IMR-90 (cell line): ENCODE measurements at regions not wholly inside any gene's neighbourhood (a gene's known extent, or its start where the extent isn't known, plus 50 kb on each side); places are given as distances from the start of the nearest gene placed in this dataset.
"Not testable (repeated sequence)": the region's sequence is repeated elsewhere in the genome, so short reads cannot be mapped to it uniquely, and the experiment has no call there.

Source experiments
- ATAC-seq: fragments of 200-7000 bp; cut with Tn5 transposase; 2 replicates; pipeline ENCODE4 v1.9.1; 2020; ENCODE audit warnings: low read depth, mild to moderate bottlenecking, moderate library complexity
- BruUV-seq: library from RNA; stranded (reverse); fragments of 400-500 nt; replicated peaks from 2 replicates; lab custom pipeline; 2021; lab: Mats Ljungman, UMichigan
- CTCF ChIA-PET: fragments of 300-600 bp; formaldehyde crosslinking; extraction: SDS; loops from one replicate; lab custom pipeline; 2021; ENCODE audit warnings: antibody characterized with exemption; lab: Yijun Ruan, JAX
- POLR2A ChIA-PET: fragments of 300-600 bp; sonication (Branson Sonifier 250); formaldehyde crosslinking; loops from one replicate; lab custom pipeline; 2022; ENCODE audit warnings: antibody characterized with exemption; ENCODE audit not compliant: unreplicated experiment; lab: Charles Lee
- DNase-seq: peaks from one replicate; pipeline ENCODE4 v3.0.0; 2013
- H2AFZ ChIP-seq: replicated peaks from 2 replicates; pipeline ENCODE3; 2013; ENCODE audit warnings: low read length, mild to moderate bottlenecking; ENCODE audit not compliant: poor library complexity
- H2AK5ac ChIP-seq: 2 replicates; pipeline ENCODE4 v1.6.1; 2013; ENCODE audit warnings: low read depth, low read length, inconsistent platforms
- H2AK9ac ChIP-seq: replicated peaks from 2 replicates; pipeline ENCODE3; 2013; ENCODE audit warnings: mild to moderate bottlenecking, low read depth, low read length, moderate library complexity; ENCODE audit not compliant: poor library complexity
- H2BK120ac ChIP-seq: 2 replicates; pipeline ENCODE4 v1.6.1; 2013; ENCODE audit warnings: low read depth, low read length, inconsistent platforms
- H2BK15ac ChIP-seq: 3 replicates; pipeline ENCODE4 v1.6.1; 2013; ENCODE audit warnings: low read depth, low read length, inconsistent platforms
- H2BK20ac ChIP-seq: 2 replicates; pipeline ENCODE4 v1.6.1; 2013; ENCODE audit warnings: low read depth, mild to moderate bottlenecking, inconsistent platforms, low read length, moderate library complexity
- H2BK5ac ChIP-seq: 2 replicates; pipeline ENCODE4 v1.6.1; 2013; ENCODE audit warnings: mild to moderate bottlenecking, low read depth, low read length, inconsistent platforms; ENCODE audit not compliant: poor library complexity, severe bottlenecking
- H3K14ac ChIP-seq: replicated peaks from 2 replicates; pipeline ENCODE4 v1.6.1; 2013; ENCODE audit warnings: low read depth, low read length, inconsistent platforms
- H3K18ac ChIP-seq: 2 replicates; pipeline ENCODE4 v1.6.1; 2013; ENCODE audit warnings: low read depth, low read length, control low read depth
- H3K23ac ChIP-seq: 2 replicates; pipeline ENCODE4 v1.6.1; 2013; ENCODE audit warnings: low read depth, low read length, inconsistent platforms
- H3K27ac ChIP-seq: 2 replicates; pipeline ENCODE4 v1.5.1; 2013; ENCODE audit warnings: mild to moderate bottlenecking, control low read depth, low read length; ENCODE audit not compliant: insufficient read depth
- H3K27me3 ChIP-seq: 2 replicates; pipeline ENCODE4 v1.6.1; 2013; ENCODE audit warnings: low read length; ENCODE audit not compliant: control insufficient read depth, insufficient read depth
- H3K36me3 ChIP-seq: 2 replicates; pipeline ENCODE4 v1.6.1; 2013; ENCODE audit warnings: low read length, mixed read lengths; ENCODE audit not compliant: control insufficient read depth, insufficient read depth
- H3K4ac ChIP-seq: 2 replicates; pipeline ENCODE4 v1.6.1; 2013; ENCODE audit warnings: low read depth, low read length, inconsistent platforms
- H3K4me1 ChIP-seq: 2 replicates; pipeline ENCODE4 v1.6.1; 2013; ENCODE audit warnings: low read length, mixed read lengths; ENCODE audit not compliant: control insufficient read depth, insufficient read depth
- H3K4me2 ChIP-seq: 2 replicates; pipeline ENCODE4 v1.6.1; 2013; ENCODE audit warnings: low read depth, mild to moderate bottlenecking, control low read depth, low read length, moderate library complexity
- H3K4me3 ChIP-seq: 2 replicates; pipeline ENCODE4 v1.5.1; 2013; ENCODE audit warnings: low read depth, mild to moderate bottlenecking, control low read depth, low read length, moderate library complexity; ENCODE audit not compliant: insufficient read depth
- H3K56ac ChIP-seq: 2 replicates; pipeline ENCODE4 v1.6.1; 2013; ENCODE audit warnings: low read length, inconsistent platforms; ENCODE audit not compliant: insufficient read depth; ENCODE audit errors: extremely low read depth
- H3K79me1 ChIP-seq, 2 experiments: 2 replicates each; pipeline ENCODE4 v1.6.1; 2013; ENCODE audit warnings: low read length in 2 of 2, inconsistent platforms in 1 of 2, low read depth in 1 of 2
- H3K9ac ChIP-seq: 2 replicates; pipeline ENCODE4 v1.6.1; 2013; ENCODE audit warnings: low read depth, low read length, control low read depth
- H3K9me1 ChIP-seq: 2 replicates; pipeline ENCODE4 v1.6.1; 2013; ENCODE audit warnings: low read length, inconsistent platforms; ENCODE audit not compliant: insufficient read depth
- H3K9me3 ChIP-seq: 2 replicates; pipeline ENCODE4 v1.6.1; 2013; ENCODE audit warnings: low read length; ENCODE audit not compliant: control insufficient read depth, insufficient read depth
- H4K20me1 ChIP-seq: 2 replicates; pipeline ENCODE4 v1.6.1; 2013; ENCODE audit warnings: low read length, inconsistent platforms; ENCODE audit not compliant: insufficient read depth
- H4K5ac ChIP-seq: 2 replicates; pipeline ENCODE4 v1.6.1; 2013; ENCODE audit warnings: mild to moderate bottlenecking, low read depth, low read length, control low read depth
- H4K8ac ChIP-seq, 2 experiments: 2 replicates each; pipeline ENCODE4 v1.6.1; 2013; ENCODE audit warnings: low read depth in 2 of 2, low read length in 2 of 2, control low read depth in 1 of 2, inconsistent platforms in 1 of 2
- H4K91ac ChIP-seq: 2 replicates; pipeline ENCODE4 v1.6.1; 2013; ENCODE audit warnings: low read depth, low read length, inconsistent platforms; ENCODE audit not compliant: insufficient read depth
- WGBS, 2 experiments: methylation state at CpG; one replicate each; pipeline versions ENCODE4 v1.1.5 to v1.1.7; 2013; ENCODE audit warnings: missing lambda C conversion rate in 2 of 2; ENCODE audit not compliant: insufficient read length in 1 of 2; ENCODE audit errors: extremely low coverage in 2 of 2; 5-methylcytosine and 5-hydroxymethylcytosine counted together
- dilution Hi-C: fragments of 300-500 bp; cut with HindIII; formaldehyde crosslinking; loops from one replicate; pipeline ENCODE4 v1.14.3; 2018; ENCODE audit warnings: low sequenced_read_pairs; ENCODE audit not compliant: unreplicated experiment
- in situ Hi-C: fragments of 300-500 bp; cut with MboI; formaldehyde crosslinking; loops from 3 replicates; pipeline ENCODE4 v1.14.3; 2019; ENCODE audit warnings: low sequenced_read_pairs, inconsistent platforms, mixed read lengths
- intact Hi-C: fragments of 100-400 bp; cut with micrococcal nuclease; formaldehyde crosslinking; loops from 2 replicates; pipeline ENCODE4 v1.10.0; 2022

DNA sequence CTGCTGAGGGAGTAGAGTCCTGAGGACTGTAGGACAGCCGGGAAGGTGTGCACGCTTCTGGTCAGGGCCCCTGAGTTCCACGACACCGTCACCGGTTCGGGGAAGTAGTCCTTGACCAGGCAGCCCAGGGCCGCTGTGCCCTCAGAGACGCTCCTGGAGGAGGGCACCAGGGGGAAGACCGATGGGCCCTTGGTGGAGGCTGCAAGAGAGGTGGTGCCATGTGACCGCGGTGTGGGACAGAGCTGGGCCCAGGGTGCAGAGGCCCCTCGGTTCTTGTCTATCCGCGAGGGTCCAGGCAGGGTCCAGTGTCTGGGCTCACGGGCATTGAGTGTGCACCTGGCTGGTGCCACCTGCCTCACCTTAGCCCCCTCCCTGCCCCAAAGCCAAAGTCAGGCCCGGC lies 143.3 kb downstream of the TMEM121 start:
- H4K20me1 ChIP-seq, H2AFZ ChIP-seq, H3K4me2 ChIP-seq, H3K9me1 ChIP-seq, H2AK5ac ChIP-seq, H2BK15ac ChIP-seq, H2BK20ac ChIP-seq, ATAC-seq, H3K79me1 ChIP-seq, POLR2A ChIA-PET, H3K9ac ChIP-seq, DNase-seq, H3K4ac ChIP-seq, H3K36me3 ChIP-seq, H4K5ac ChIP-seq, intact Hi-C loops, dilution Hi-C loops, H4K91ac ChIP-seq, H3K14ac ChIP-seq, H3K23ac ChIP-seq, H2BK120ac ChIP-seq, H3K56ac ChIP-seq, H3K27ac ChIP-seq, H4K8ac ChIP-seq, H3K4me1 ChIP-seq, BruUV-seq, H3K4me3 ChIP-seq, H2BK5ac ChIP-seq, CTCF ChIA-PET, H3K18ac ChIP-seq, H2AK9ac ChIP-seq, H3K27me3 ChIP-seq, in situ Hi-C loops: not testable (repeated sequence)
- H3K9me3 ChIP-seq, result peaks cover 28% of the 10 kb centered on the region
- WGBS, 2 experiments, result 79% methylated on average over 2 of the region's 16 CpGs; no CpG with 5 or more reads in 1 of the 2 experiments

- CTCF ChIA-PET, result not testable (repeated sequence)
Measured at GRCh38 chr14:105672450-105673200, 146.2 kb downstream of the TMEM121 start.

More at GRCh38 chr14:105672450-105673200, 146.2 kb downstream of the TMEM121 start:
- ATAC-seq, H3K9me3 ChIP-seq, H2BK20ac ChIP-seq, H4K5ac ChIP-seq, H3K27me3 ChIP-seq, H3K18ac ChIP-seq, H3K4me1 ChIP-seq, in situ Hi-C loops, H2BK120ac ChIP-seq, H4K8ac ChIP-seq, H3K4me3 ChIP-seq, H2AK9ac ChIP-seq, H3K9ac ChIP-seq, H4K20me1 ChIP-seq, H4K91ac ChIP-seq, H3K14ac ChIP-seq, H3K56ac ChIP-seq, intact Hi-C loops, dilution Hi-C loops, H3K9me1 ChIP-seq, H2AFZ ChIP-seq, H3K23ac ChIP-seq, H3K27ac ChIP-seq, DNase-seq, H3K79me1 ChIP-seq, H3K4me2 ChIP-seq, H2BK15ac ChIP-seq, BruUV-seq, H2AK5ac ChIP-seq, H3K36me3 ChIP-seq, H3K4ac ChIP-seq, H2BK5ac ChIP-seq, POLR2A ChIA-PET: not testable (repeated sequence)
- WGBS, 2 experiments, result no CpG with 5 or more reads among the region's 55 CpGs
